ENCODE measurements at regions not wholly inside any gene's neighbourhood (a gene's known extent, or its start where the extent isn't known, plus 50 kb on each side); places are given as distances from the start of the nearest gene placed in this dataset.

- ATAC-seq, result no peak
- Mint-ChIP-seq H3K36me3 (no peaks in the 10 kb centered on the region), H3K9me3 (no peaks in the 10 kb centered on the region; the same call in 1 of the 2 replicates), H3K27me3 (ENCODE audit: low read depth) (no peaks in the 10 kb centered on the region; the same call in 1 of the 2 replicates), H3K4me3 (no peak overlapping the region), H3K4me1 (peaks cover 19% of the 10 kb centered on the region), H3K27ac (no peak overlapping the region)
- DNase-seq (ENCODE audit: low spot score), result no peak
- ChIA-PET POLR2A (interaction anchor here (0.6 kb wide), 1 partner anchor 48 kb away, joined by 5 read pairs; no protein-coding TSS in a partner anchor), CTCF (interaction anchor here (0.7 to 2.1 kb wide), 3 partner anchors 9 to 88 kb away, joined by 3 to 18 read pairs (median 5); no protein-coding TSS in a partner anchor)
- no peak for TF ChIP-seq ZNF317 (CRISPR knock-in tag; IDR thresholded peaks at IDR 0.05; ENCODE audit: borderline replicate concordance, low read depth)
- no peak for TF ChIP-seq ZBTB43 (CRISPR knock-in tag; IDR thresholded peaks at IDR 0.05)
- no peak for TF ChIP-seq SOX15 (CRISPR knock-in tag; IDR thresholded peaks at IDR 0.05)
- no peak for TF ChIP-seq EMX1 (CRISPR knock-in tag; IDR thresholded peaks at IDR 0.05)
- TF ChIP-seq MAX (CRISPR knock-in tag; IDR thresholded peaks at IDR 0.05), result no peak
- no peak for TF ChIP-seq ATF2 (CRISPR knock-in tag; IDR thresholded peaks at IDR 0.05; ENCODE audit: borderline replicate concordance, low read depth)
- no peak for TF ChIP-seq E2F5 (CRISPR knock-in tag; IDR thresholded peaks at IDR 0.05)
- TF ChIP-seq ZNF425 (CRISPR knock-in tag; conservative IDR thresholded peaks at IDR 0.05), result no peak
- no peak for TF ChIP-seq ZNF121 (CRISPR knock-in tag; IDR thresholded peaks at IDR 0.05)
- no peak for TF ChIP-seq MYBL2 (CRISPR knock-in tag; IDR thresholded peaks at IDR 0.05)
- TF ChIP-seq ETV6 (CRISPR knock-in tag; IDR thresholded peaks at IDR 0.05), result no peak
- no peak for TF ChIP-seq KAT7 (CRISPR knock-in tag; IDR thresholded peaks at IDR 0.05; ENCODE audit: borderline replicate concordance)
- no peak for TF ChIP-seq ATF3 (CRISPR knock-in tag; conservative IDR thresholded peaks at IDR 0.05)
- TF ChIP-seq FOXP1 (CRISPR knock-in tag; IDR thresholded peaks at IDR 0.05; ENCODE audit: borderline replicate concordance), result no peak
Observed at GRCh38 chr1:31510304-31510703, 66.0 kb upstream of the TINAGL1 start.

- Mint-ChIP-seq H3K4me3 (no peak overlapping the region), H3K9me3 (no peaks in the 10 kb centered on the region; the same call in 1 of the 2 replicates), H3K4me1 (peaks cover 19% of the 10 kb centered on the region), H3K27me3 (ENCODE audit: low read depth) (no peaks in the 10 kb centered on the region; the same call in 1 of the 2 replicates), H3K36me3 (no peaks in the 10 kb centered on the region), H3K27ac (no peak overlapping the region)
- POLR2A ChIA-PET, result interaction anchor here (0.6 kb wide), 1 partner anchor 47 kb away, joined by 5 read pairs; no protein-coding TSS in a partner anchor
- ATAC-seq (peak; percentile 42; the same call in 1 of the 2 replicates), DNase-seq (ENCODE audit: low spot score) (no peak)
- CTCF ChIA-PET, result interaction anchor here (0.5 to 2.1 kb wide), 6 partner anchors 10 to 695 kb away, joined by 3 to 18 read pairs (median 4); no protein-coding TSS in a partner anchor
- TF ChIP-seq E2F4 (CRISPR knock-in tag; IDR thresholded peaks at IDR 0.05; ENCODE audit: borderline replicate concordance, low read depth), result no peak
- TF ChIP-seq GABPB1 (CRISPR knock-in tag; IDR thresholded peaks at IDR 0.05), result no peak
- no peak for TF ChIP-seq FOXP1 (CRISPR knock-in tag; IDR thresholded peaks at IDR 0.05; ENCODE audit: borderline replicate concordance)
- TF ChIP-seq PREB (CRISPR knock-in tag; IDR thresholded peaks at IDR 0.05; ENCODE audit: borderline replicate concordance), result no peak
- TF ChIP-seq ZNF423 (CRISPR knock-in tag; IDR thresholded peaks at IDR 0.05), result no peak
- TF ChIP-seq ETV6 (CRISPR knock-in tag; IDR thresholded peaks at IDR 0.05), result no peak
- no peak for TF ChIP-seq PRRX2 (CRISPR knock-in tag; IDR thresholded peaks at IDR 0.05)
- no peak for TF ChIP-seq CBFB (CRISPR knock-in tag; IDR thresholded peaks at IDR 0.05; ENCODE audit: low read depth)
- no peak for TF ChIP-seq SP1 (CRISPR knock-in tag; conservative IDR thresholded peaks at IDR 0.05)
- TF ChIP-seq MLX (CRISPR knock-in tag; IDR thresholded peaks at IDR 0.05), result no peak
- no peak for TF ChIP-seq TEAD4 (CRISPR knock-in tag; IDR thresholded peaks at IDR 0.05)
- no peak for TF ChIP-seq GTF2I (CRISPR knock-in tag; conservative IDR thresholded peaks at IDR 0.05)
Observed at GRCh38 chr1:31510853-31511789, 65.2 kb upstream of the TINAGL1 start.

All from WTC11 (cell line).